Left ventricle myocardium inferior (tissue), 1 donor: ENCODE measurements at regions not wholly inside any gene's neighbourhood (a gene's known extent, or its start where the extent isn't known, plus 50 kb on each side); places are given as distances from the start of the nearest gene placed in this dataset.

Experiments
- DNase-seq: peaks from one replicate; pipeline ENCODE4 v3.0.0-alpha.2; 2020
- H3K27ac ChIP-seq: fragments of 200-600 bp; replicated peaks from 2 replicates; pipeline ENCODE4 v1.8.0; 2021
- H3K27me3 ChIP-seq: fragments of 200-600 bp; 2 replicates; pipeline ENCODE4 v1.8.0; 2021; ENCODE audit warnings: low read depth
- H3K36me3 ChIP-seq: fragments of 200-600 bp; 2 replicates; pipeline ENCODE4 v1.8.0; 2021
- H3K4me1 ChIP-seq: fragments of 200-600 bp; 2 replicates; pipeline ENCODE4 v1.8.0; 2021
- H3K4me3 ChIP-seq: fragments of 200-600 bp; 2 replicates; pipeline ENCODE4 v1.8.0; 2021; ENCODE audit warnings: mild to moderate bottlenecking, moderate library complexity
- H3K9me3 ChIP-seq: fragments of 200-600 bp; replicated peaks from 2 replicates; pipeline ENCODE4 v1.8.0; 2021
- intact Hi-C: fragments of 100-400 bp; cut with micrococcal nuclease; formaldehyde crosslinking; loops from one replicate; pipeline ENCODE4 v1.11.0; 2022
- TF ChIP-seq, protein P1 (sequence below): fragments of 200-600 bp; IDR thresholded peaks from 2 replicates; pipeline ENCODE4 v1.8.0; 2021; ENCODE audit warnings: antibody characterized with exemption, mild to moderate bottlenecking, borderline replicate concordance
- donor health status: DM: no; HTN: yes; CAD: no; lungs with severe emphysema.

GRCh38 chr14:39558525-39558924 is 126.3 kb upstream of the FBXO33 start:
- TF ChIP-seq, protein P1, sequence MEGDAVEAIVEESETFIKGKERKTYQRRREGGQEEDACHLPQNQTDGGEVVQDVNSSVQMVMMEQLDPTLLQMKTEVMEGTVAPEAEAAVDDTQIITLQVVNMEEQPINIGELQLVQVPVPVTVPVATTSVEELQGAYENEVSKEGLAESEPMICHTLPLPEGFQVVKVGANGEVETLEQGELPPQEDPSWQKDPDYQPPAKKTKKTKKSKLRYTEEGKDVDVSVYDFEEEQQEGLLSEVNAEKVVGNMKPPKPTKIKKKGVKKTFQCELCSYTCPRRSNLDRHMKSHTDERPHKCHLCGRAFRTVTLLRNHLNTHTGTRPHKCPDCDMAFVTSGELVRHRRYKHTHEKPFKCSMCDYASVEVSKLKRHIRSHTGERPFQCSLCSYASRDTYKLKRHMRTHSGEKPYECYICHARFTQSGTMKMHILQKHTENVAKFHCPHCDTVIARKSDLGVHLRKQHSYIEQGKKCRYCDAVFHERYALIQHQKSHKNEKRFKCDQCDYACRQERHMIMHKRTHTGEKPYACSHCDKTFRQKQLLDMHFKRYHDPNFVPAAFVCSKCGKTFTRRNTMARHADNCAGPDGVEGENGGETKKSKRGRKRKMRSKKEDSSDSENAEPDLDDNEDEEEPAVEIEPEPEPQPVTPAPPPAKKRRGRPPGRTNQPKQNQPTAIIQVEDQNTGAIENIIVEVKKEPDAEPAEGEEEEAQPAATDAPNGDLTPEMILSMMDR: no peak
- Histone ChIP-seq H3K27me3 (no peaks in the 10 kb centered on the region), H3K4me3 (no peak overlapping the region), H3K4me1 (no peaks in the 10 kb centered on the region), H3K9me3 (peaks cover 38% of the 10 kb centered on the region), H3K36me3 (no peaks in the 10 kb centered on the region), H3K27ac (no peak overlapping the region)
- DNase-seq: no peak
- intact Hi-C loops: no loop called here

DNA sequence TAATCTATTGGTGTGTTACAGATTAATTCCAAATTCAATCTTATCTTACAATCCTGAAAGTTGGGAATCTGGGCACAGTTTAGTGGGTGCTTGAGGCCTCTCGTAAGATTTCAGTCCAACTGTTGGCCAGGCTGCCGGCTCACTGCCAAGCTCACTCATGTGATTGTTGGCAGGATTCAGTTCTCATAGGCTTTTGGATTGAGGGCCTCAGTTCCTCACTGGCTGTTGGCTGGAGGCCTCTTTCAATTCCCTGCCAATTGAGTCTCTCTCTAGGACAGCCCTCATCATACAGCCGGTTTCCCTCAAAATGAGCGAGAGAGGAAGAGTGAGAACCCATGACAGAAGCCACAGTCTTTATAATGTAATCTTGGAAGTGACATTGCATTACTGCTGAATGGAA is 123.5 kb upstream of the FBXO33 start:
- TF ChIP-seq, protein P1: no peak
- peak; percentile 29 for DNase-seq
- no peak overlapping the region for H3K4me3 ChIP-seq

DNA sequence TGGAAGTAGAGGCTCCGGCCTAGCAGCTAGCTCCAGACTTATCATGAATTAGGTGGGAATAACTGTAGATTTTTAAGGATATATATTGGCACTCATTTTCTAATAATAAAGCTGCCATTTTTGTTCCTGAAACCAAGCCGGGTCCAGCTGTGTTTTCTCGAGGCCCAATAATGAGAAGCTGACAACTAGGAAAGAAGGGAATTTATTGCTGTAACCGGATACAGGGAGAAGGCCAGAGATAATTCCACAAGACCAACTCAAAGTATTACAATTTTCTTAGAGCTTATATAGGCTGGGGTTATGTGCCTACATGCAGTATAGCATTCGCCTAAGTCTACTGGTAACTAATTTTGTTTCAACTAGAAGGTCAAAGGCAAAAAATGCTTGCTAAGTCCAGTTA is 122.3 kb upstream of the FBXO33 start:
- Histone ChIP-seq H3K27ac (no peak overlapping the region), H3K4me1 (no peaks in the 10 kb centered on the region), H3K36me3 (no peaks in the 10 kb centered on the region), H3K27me3 (no peaks in the 10 kb centered on the region), H3K9me3 (peaks cover 37% of the 10 kb centered on the region), H3K4me3 (no peak overlapping the region)
- TF ChIP-seq, protein P1: no peak
- intact Hi-C loops: no loop called here
- no peak for DNase-seq

More for the DNA sequence above, 123.5 kb upstream of the FBXO33 start:
- Histone ChIP-seq H3K4me1 (no peaks in the 10 kb centered on the region), H3K27me3 (no peaks in the 10 kb centered on the region), H3K9me3 (peaks cover 38% of the 10 kb centered on the region), H3K27ac (no peak overlapping the region), H3K36me3 (no peaks in the 10 kb centered on the region)
- intact Hi-C loops: no loop called here

DNA sequence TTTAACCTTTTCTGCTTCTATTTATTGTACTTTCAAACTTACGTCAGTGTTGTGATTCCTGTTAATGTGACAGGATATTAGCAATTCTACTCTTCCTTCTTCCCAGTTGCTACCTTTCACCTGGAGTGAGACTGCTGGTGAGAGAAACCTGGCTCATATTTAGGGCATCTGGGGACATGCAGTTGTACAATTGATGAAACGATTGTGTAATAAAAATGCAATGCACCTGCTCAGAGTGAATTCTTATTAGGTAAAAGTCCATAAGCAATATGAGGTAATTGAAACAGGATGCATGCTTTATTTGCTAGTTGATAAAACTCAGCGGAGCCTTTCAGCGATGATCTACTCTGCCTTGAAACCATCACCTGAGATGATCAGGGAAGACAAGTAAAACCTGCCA is 116.1 kb upstream of the FBXO33 start:
- H3K9me3 ChIP-seq: peaks cover 32% of the 10 kb centered on the region
- intact Hi-C loops: no loop called here
- no peaks in the 10 kb centered on the region for H3K4me1 ChIP-seq
- no peaks in the 10 kb centered on the region for H3K36me3 ChIP-seq
- H3K27ac ChIP-seq: no peak overlapping the region
- TF ChIP-seq, protein P1: no peak
- H3K4me3 ChIP-seq: no peak overlapping the region
- DNase-seq: no peak
- no peaks in the 10 kb centered on the region for H3K27me3 ChIP-seq

- no peaks in the 10 kb centered on the region for H3K27me3 ChIP-seq
- no peaks in the 10 kb centered on the region for H3K4me1 ChIP-seq
- DNase-seq: no peak
- intact Hi-C loops: no loop called here
- no peak overlapping the region for H3K27ac ChIP-seq
- peaks cover 37% of the 10 kb centered on the region for H3K9me3 ChIP-seq
- H3K36me3 ChIP-seq: no peaks in the 10 kb centered on the region
- TF ChIP-seq, protein P1: no peak
- no peak overlapping the region for H3K4me3 ChIP-seq
Observed at GRCh38 chr14:39547845-39548244, 115.6 kb upstream of the FBXO33 start.

DNA sequence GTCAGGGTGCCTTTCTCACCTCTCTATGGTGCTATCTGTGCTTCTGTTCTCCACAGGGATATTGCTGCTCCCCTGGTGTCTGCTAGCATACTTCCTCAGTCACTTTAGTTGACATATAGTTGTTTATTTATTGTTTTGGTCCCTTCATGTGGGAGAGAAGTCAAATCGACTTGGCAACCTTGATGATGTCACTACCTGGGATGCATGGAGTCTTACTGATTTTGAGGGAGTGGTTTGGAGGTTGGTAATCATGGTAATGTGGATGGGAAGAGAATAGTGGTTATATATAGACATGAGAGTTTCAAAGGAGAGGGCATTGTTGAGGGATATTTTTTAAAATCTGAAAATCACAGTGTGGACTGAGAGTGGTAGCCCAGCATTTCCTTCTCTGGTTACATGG is 73.6 kb upstream of the FBXO33 start:
- no peaks in the 10 kb centered on the region for H3K4me1 ChIP-seq
- H3K36me3 ChIP-seq: no peaks in the 10 kb centered on the region
- no peak overlapping the region for H3K27ac ChIP-seq
- TF ChIP-seq, protein P1: no peak
- H3K27me3 ChIP-seq: no peaks in the 10 kb centered on the region
- no peak for DNase-seq
- intact Hi-C loops: no loop called here
- peaks cover 34% of the 10 kb centered on the region for H3K9me3 ChIP-seq
- H3K4me3 ChIP-seq: no peak overlapping the region
